ENCODE measurements at regions not wholly inside any gene's neighbourhood (a gene's known extent, or its start where the extent isn't known, plus 50 kb on each side); places are given as distances from the start of the nearest gene placed in this dataset.
"Not testable (repeated sequence)": the region's sequence is repeated elsewhere in the genome, so short reads cannot be mapped to it uniquely, and the experiment has no call there.

- no peak for TF ChIP-seq EGR1 (IDR thresholded peaks at IDR 0.05; ENCODE audit: low read depth in 2 of 2)
- no peak for TF ChIP-seq REST (IDR thresholded peaks at IDR 0.05)
- TF ChIP-seq MAX (IDR thresholded peaks at IDR 0.05), result no peak
- TF ChIP-seq JUND (IDR thresholded peaks at IDR 0.05), result no peak
- no peak for TF ChIP-seq FOXA1 (IDR thresholded peaks at IDR 0.05)
- no peak for TF ChIP-seq FOXA2 (IDR thresholded peaks at IDR 0.05)
- H3K4me3 ChIP-seq (ENCODE audit: low read depth in 1 of 3, low read length in 3 of 3), result no peak overlapping the region
- H3K27ac ChIP-seq (ENCODE audit: low read depth in 1 of 2, low read length in 2 of 2), result no peak overlapping the region
- H3K9ac ChIP-seq (ENCODE audit: low read depth in 1 of 2, low read length in 2 of 2), result no peak overlapping the region
- no peaks in the 10 kb centered on the region for H3K9me3 ChIP-seq (ENCODE audit: control insufficient read depth in 4 of 4, low read length in 3 of 4)
- H3K4me1 ChIP-seq (ENCODE audit: control insufficient read depth in 4 of 4, insufficient read depth in 4 of 4, low read length in 3 of 4), result no peaks in the 10 kb centered on the region
- no peaks in the 10 kb centered on the region for H3K36me3 ChIP-seq (ENCODE audit: control insufficient read depth in 4 of 4, insufficient read depth in 3 of 4, low read depth in 1 of 4, low read length in 3 of 4)
- no peak for DNase-seq (ENCODE audit: low spot score)
- no peaks in the 10 kb centered on the region for H3K27me3 ChIP-seq (ENCODE audit: control insufficient read depth in 4 of 4, insufficient read depth in 4 of 4, low read length in 3 of 4)
- WGBS, result 82% methylated on average over 8 of the region's 8 CpGs
Measured at GRCh38 chr1:30551603-30552002, 171.8 kb downstream of the MATN1 start.

GRCh38 chr1:30550365-30551220 lies 172.8 kb downstream of the MATN1 start:
- Histone ChIP-seq H3K27me3 (ENCODE audit: control insufficient read depth in 4 of 4, insufficient read depth in 4 of 4, low read length in 3 of 4) (no peaks in the 10 kb centered on the region), H3K9ac (ENCODE audit: low read depth in 1 of 2, low read length in 2 of 2) (no peak overlapping the region), H3K27ac (ENCODE audit: low read depth in 1 of 2, low read length in 2 of 2) (no peak overlapping the region), H3K4me3 (ENCODE audit: low read depth in 1 of 3, low read length in 3 of 3) (no peak overlapping the region), H3K9me3 (ENCODE audit: control insufficient read depth in 4 of 4, low read length in 3 of 4) (no peaks in the 10 kb centered on the region), H3K4me1 (ENCODE audit: control insufficient read depth in 4 of 4, insufficient read depth in 4 of 4, low read length in 3 of 4) (no peaks in the 10 kb centered on the region), H3K36me3 (ENCODE audit: control insufficient read depth in 4 of 4, insufficient read depth in 3 of 4, low read depth in 1 of 4, low read length in 3 of 4) (no peaks in the 10 kb centered on the region)
- DNase-seq (ENCODE audit: low spot score), result no peak
- TF ChIP-seq MAX (IDR thresholded peaks at IDR 0.05) (no peak), REST (IDR thresholded peaks at IDR 0.05) (no peak), HNF4G (IDR thresholded peaks at IDR 0.05) (no peak), RAD21 (IDR thresholded peaks at IDR 0.05) (no peak), YY1 (IDR thresholded peaks at IDR 0.05) (no peak), TAF1 (conservative IDR thresholded peaks at IDR 0.05) (no peak), JUND (IDR thresholded peaks at IDR 0.05) (no peak), HNF4A (conservative IDR thresholded peaks at IDR 0.05) (no peak), FOXA1 (IDR thresholded peaks at IDR 0.05) (no peak), RXRA (IDR thresholded peaks at IDR 0.05) (no peak), SP1 (IDR thresholded peaks at IDR 0.05) (no peak), NR2F2 (IDR thresholded peaks at IDR 0.05) (no peak)
- 63% methylated on average over 11 of the region's 11 CpGs for WGBS

- not testable (repeated sequence) for H3K27ac ChIP-seq (ENCODE audit: low read depth in 1 of 2, low read length in 2 of 2); H3K4me1 ChIP-seq (ENCODE audit: control insufficient read depth in 4 of 4, insufficient read depth in 4 of 4, low read length in 3 of 4); H3K36me3 ChIP-seq (ENCODE audit: control insufficient read depth in 4 of 4, insufficient read depth in 3 of 4, low read depth in 1 of 4, low read length in 3 of 4); DNase-seq (ENCODE audit: low spot score); H3K4me3 ChIP-seq (ENCODE audit: low read depth in 1 of 3, low read length in 3 of 3); H3K9ac ChIP-seq (ENCODE audit: low read depth in 1 of 2, low read length in 2 of 2); H3K9me3 ChIP-seq (ENCODE audit: control insufficient read depth in 4 of 4, low read length in 3 of 4); H3K27me3 ChIP-seq (ENCODE audit: control insufficient read depth in 4 of 4, insufficient read depth in 4 of 4, low read length in 3 of 4)
- 90% methylated on average over 1 of the region's 1 CpG for WGBS
Measured at GRCh38 chr1:30549872-30550271, 173.5 kb downstream of the MATN1 start.
